ENCODE measurements at regions not wholly inside any gene's neighbourhood (a gene's known extent, or its start where the extent isn't known, plus 50 kb on each side); places are given as distances from the start of the nearest gene placed in this dataset.

GRCh38 chr3:87795701-87796100 is 263.1 kb downstream of the CGGBP1 start:
- H2AK9ac ChIP-seq (replicated peaks; ENCODE audit: low read depth, low read length, poor library complexity), result no peak overlapping the region
- no peak overlapping the region for H3K9ac ChIP-seq (ENCODE audit: low read depth, low read length)
- ATAC-seq (ENCODE audit: low read depth), result no peak
- no peaks in the 10 kb centered on the region for H3K36me3 ChIP-seq (ENCODE audit: control insufficient read depth, insufficient read depth, low read length)
- TF ChIP-seq MAZ (IDR thresholded peaks at IDR 0.05; ENCODE audit: borderline replicate concordance, low read depth, low read length) (no peak), RFX5 (IDR thresholded peaks at IDR 0.05; ENCODE audit: low read depth, low read length) (no peak), FOS (IDR thresholded peaks at IDR 0.05; ENCODE audit: low read depth, low read length) (no peak), CEBPB (IDR thresholded peaks at IDR 0.05; ENCODE audit: low read depth, low read length) (no peak), MXI1 (IDR thresholded peaks at IDR 0.05; ENCODE audit: borderline replicate concordance, low read depth, low read length) (no peak), POLR2A (IDR thresholded peaks at IDR 0.05; ENCODE audit: low read depth, low read length) (no peak), SMC3 (IDR thresholded peaks at IDR 0.05; ENCODE audit: low read depth, low read length) (no peak), CTCF (conservative IDR thresholded peaks at IDR 0.05; ENCODE audit: low read depth, low read length) (no peak), BHLHE40 (IDR thresholded peaks at IDR 0.05; ENCODE audit: low read depth, low read length) (no peak), CHD1 (IDR thresholded peaks at IDR 0.05; ENCODE audit: low read depth, low read length) (no peak), RCOR1 (IDR thresholded peaks at IDR 0.05; ENCODE audit: insufficient replicate concordance, low read length) (no peak), RAD21 (IDR thresholded peaks at IDR 0.05; ENCODE audit: low read length) (no peak), ELK1 (IDR thresholded peaks at IDR 0.05; ENCODE audit: borderline replicate concordance, low read depth, low read length) (no peak), MAFK (IDR thresholded peaks at IDR 0.05; ENCODE audit: low read depth, low read length) (no peak), NFE2L2 (IDR thresholded peaks at IDR 0.05; ENCODE audit: low read depth, low read length) (no peak)
- no peaks in the 10 kb centered on the region for H3K4me1 ChIP-seq (ENCODE audit: control insufficient read depth, insufficient read depth, low read length)
- no peaks in the 10 kb centered on the region for H4K20me1 ChIP-seq (ENCODE audit: insufficient read depth, low read length)
- no peak overlapping the region for H2BK15ac ChIP-seq (ENCODE audit: low read depth, low read length)
- no peak overlapping the region for H3K18ac ChIP-seq (ENCODE audit: low read depth, low read length)
- H4K91ac ChIP-seq (ENCODE audit: insufficient read depth, low read depth, low read length), result no peak overlapping the region
- H2AFZ ChIP-seq (replicated peaks; ENCODE audit: low read length, poor library complexity), result no peak overlapping the region
- in situ Hi-C loops (cut with MboI; ENCODE audit: low sequenced_read_pairs), result no loop called here
- CTCF ChIA-PET, result no interaction called here
- H4K8ac ChIP-seq (ENCODE audit: low read depth in 2 of 2, low read length in 2 of 2), result no peak overlapping the region
- H2BK20ac ChIP-seq (ENCODE audit: low read depth, low read length), result no peak overlapping the region
- H3K4ac ChIP-seq (ENCODE audit: low read depth, low read length), result no peak overlapping the region
- no peak overlapping the region for H3K23ac ChIP-seq (ENCODE audit: low read depth, low read length)
- no peak overlapping the region for H3K14ac ChIP-seq (replicated peaks; ENCODE audit: low read depth, low read length)
- intact Hi-C loops (cut with micrococcal nuclease), result no loop called here
- no peak overlapping the region for H3K27ac ChIP-seq (ENCODE audit: insufficient read depth, low read length)
- no peak overlapping the region for H2BK5ac ChIP-seq (ENCODE audit: low read depth, low read length, poor library complexity, severe bottlenecking)
- H2AK5ac ChIP-seq (ENCODE audit: low read depth, low read length), result no peak overlapping the region
- no peak for DNase-seq
- H3K56ac ChIP-seq (ENCODE audit: extremely low read depth, insufficient read depth, low read length), result no peak overlapping the region
- WGBS, 2 experiments (ENCODE audit: extremely low coverage in 2 of 2, insufficient read length in 1 of 2), result no CpG with 5 or more reads among the region's 1 CpG
- no peak overlapping the region for H3K4me3 ChIP-seq (ENCODE audit: insufficient read depth, low read depth, low read length)
- no peaks in the 10 kb centered on the region for H3K9me1 ChIP-seq (ENCODE audit: insufficient read depth, low read length)
- BruUV-seq (replicated peaks), result no TSS peak
- no peak overlapping the region for H2BK120ac ChIP-seq (ENCODE audit: low read depth, low read length)
- H3K79me1 ChIP-seq (ENCODE audit: low read depth in 1 of 2, low read length in 2 of 2), result no peaks in the 10 kb centered on the region
- H4K5ac ChIP-seq (ENCODE audit: low read depth, low read length), result no peak overlapping the region
- dilution Hi-C loops (cut with HindIII; ENCODE audit: low sequenced_read_pairs, unreplicated experiment), result no loop called here
- no peaks in the 10 kb centered on the region for H3K27me3 ChIP-seq (ENCODE audit: control insufficient read depth, insufficient read depth, low read length)
- POLR2A ChIA-PET (ENCODE audit: unreplicated experiment), result no interaction called here
- no peak overlapping the region for H3K4me2 ChIP-seq (ENCODE audit: low read depth, low read length)
- H3K9me3 ChIP-seq (ENCODE audit: control insufficient read depth, insufficient read depth, low read length), result peaks cover 3% of the 10 kb centered on the region; the same call in 1 of the 2 replicates

All from IMR-90 (cell line).